Renal cortex interstitium (tissue), 11 donors: ENCODE measurements at regions not wholly inside any gene's neighbourhood (a gene's known extent, or its start where the extent isn't known, plus 50 kb on each side); places are given as distances from the start of the nearest gene placed in this dataset.
"Not testable (repeated sequence)": the region's sequence is repeated elsewhere in the genome, so short reads cannot be mapped to it uniquely, and the experiment has no call there.

Experiments used
- DNase-seq, 11 donors: peaks; one replicate each; pipeline ENCODE4 v3.0.0-alpha.2; 2013; ENCODE audit warnings: low read depth in 9 of 11, low spot score in 4 of 11; ENCODE audit errors: extremely low read depth in 1 of 11

DNA sequence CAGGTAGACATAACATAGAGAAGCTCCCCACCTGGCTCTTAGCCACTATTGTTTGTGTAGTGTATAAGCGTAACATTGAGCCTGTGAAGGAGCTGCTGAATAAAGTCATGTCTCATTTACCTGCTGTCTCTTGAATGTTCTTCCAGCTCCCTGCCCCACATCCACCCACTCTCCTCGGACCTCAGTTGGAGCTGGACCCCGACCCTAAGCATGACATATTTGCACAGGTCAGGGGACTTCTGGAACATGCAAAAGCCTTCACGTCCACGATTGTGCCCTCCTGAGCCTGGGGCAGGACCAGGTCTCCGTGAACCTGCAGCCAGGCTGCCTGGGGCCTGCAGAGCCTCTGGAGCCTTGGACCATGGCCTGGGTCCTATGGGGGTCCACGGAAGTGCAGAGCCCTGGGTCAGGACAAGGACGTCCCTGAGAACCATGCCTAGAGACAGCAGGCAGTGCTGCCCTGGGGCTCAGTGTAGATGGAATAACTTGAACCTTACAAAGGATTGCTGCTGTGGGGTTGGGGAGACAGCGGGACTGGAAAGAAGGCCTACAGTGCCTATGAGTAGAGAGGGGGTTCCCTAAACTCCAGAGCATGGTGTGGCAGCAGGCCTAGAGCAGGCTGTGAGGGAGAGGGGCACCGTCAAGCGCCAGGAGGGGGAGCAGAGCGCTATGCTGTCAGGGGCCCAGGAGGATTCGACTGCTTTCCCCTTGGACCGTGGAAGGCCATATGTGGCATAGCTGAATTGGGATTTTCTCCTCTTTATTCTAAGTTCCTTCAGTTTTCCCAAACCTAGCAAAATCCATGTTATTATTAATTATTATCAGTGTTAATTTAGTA lies 99.9 kb upstream of the ZNF236 start:
- no peak for DNase-seq

DNA sequence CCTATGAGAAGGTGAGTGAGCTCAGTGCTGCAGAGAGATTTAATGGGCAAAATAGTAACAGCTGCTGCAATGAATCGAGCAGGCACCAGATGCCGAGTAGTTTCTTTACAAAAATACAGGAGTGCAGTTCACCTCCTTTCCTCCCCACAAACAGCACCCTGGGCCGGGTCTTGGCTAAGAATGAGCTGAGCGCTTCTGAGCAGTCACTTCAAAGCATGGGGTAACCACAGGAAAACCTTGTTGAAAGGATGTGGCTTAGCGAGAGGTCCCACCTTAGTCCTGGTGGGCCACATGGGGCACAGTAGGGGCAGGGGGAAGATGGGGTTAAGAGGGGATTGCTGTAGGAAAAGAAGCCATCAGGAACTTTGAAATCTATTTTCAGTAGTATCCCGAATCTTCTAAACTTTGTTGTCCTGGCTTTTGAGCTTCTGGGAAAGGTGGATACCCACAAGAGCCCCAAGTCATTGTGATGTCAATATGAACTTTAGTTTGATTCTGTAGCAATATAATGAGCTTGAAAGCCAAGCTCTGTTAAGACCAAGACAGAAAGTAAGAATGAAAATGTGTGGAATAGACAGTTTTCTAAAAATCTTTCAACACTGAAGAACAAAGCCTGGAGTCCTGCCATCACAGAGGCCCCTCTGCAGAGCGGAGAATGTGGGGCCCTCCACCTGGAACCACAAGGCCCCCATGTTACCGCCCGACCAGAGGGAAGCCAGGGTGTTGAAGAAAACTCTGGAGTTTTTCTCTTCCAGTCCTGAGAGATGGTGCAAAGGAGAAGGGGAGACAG lies 101.0 kb upstream of the ZNF236 start:
- DNase-seq = no peak

DNA sequence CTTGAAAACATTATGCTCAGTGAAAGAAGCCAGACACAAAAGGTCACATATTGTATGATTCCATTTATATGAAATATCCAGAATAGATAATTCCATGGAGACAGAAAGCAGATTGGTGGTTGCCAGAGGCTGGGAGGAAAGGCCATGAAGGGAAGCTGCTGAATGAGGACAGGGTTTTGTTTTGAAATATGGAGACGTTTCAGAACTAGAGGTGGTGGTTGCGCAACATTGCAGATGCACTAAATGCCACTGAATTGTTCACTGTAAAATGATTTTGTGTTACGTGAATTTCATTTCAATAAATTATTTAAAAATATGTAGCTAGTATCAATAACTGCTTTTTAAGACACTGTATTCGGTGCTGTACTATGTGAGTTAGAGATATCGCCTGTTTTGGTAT lies 101.7 kb upstream of the ZNF236 start:
- DNase-seq = no peak

DNA sequence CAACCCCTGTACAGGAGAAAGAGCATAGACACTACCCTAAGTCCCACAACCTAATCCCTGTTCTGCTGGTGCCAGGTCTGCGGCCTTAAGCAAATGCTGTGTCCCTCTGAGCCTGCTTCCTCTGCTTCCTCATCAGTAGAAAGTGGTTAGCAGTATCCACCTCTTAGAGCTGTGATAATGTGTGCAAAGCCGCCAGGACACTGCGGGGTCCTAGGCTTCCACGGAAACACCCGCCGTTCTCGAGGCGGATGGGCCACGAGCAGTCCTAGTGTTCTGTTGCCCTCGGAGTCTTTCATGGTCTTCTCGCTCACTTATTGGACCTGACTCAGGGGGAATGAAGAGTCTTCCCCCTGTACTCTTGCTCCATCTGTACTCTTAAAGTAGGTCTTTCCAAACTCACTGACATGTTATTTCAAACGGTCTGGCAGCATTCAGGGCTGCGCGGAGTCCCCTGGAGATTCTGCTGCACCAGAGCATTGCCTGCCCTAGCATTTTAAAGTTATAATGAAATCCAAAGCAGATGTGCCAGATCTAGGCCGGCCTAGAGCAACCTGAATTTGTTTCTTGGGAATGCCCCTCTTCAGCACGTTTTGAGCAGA lies 107.2 kb upstream of the ZNF236 start:
- DNase-seq = no peak

DNA sequence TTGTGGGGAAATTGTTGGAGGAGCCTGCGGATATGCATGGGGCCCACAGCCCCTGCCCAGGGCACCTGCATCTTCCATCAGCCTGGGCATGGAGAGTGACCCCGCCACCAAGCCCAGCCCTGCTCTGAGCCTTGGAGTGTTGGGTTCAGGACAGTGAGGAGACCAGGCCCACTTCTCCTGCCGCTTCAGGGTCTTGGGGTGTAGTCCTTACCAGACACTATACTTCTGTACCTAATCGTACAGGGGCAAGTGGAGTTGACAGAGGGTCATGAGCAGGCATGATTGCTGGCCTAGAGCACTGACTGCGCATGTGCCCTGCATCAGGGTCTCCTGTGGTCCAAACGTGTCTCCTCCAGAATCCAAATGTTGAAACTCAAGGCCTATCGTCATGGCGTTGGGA lies 108.9 kb upstream of the ZNF236 start:
- no peak for DNase-seq

DNA sequence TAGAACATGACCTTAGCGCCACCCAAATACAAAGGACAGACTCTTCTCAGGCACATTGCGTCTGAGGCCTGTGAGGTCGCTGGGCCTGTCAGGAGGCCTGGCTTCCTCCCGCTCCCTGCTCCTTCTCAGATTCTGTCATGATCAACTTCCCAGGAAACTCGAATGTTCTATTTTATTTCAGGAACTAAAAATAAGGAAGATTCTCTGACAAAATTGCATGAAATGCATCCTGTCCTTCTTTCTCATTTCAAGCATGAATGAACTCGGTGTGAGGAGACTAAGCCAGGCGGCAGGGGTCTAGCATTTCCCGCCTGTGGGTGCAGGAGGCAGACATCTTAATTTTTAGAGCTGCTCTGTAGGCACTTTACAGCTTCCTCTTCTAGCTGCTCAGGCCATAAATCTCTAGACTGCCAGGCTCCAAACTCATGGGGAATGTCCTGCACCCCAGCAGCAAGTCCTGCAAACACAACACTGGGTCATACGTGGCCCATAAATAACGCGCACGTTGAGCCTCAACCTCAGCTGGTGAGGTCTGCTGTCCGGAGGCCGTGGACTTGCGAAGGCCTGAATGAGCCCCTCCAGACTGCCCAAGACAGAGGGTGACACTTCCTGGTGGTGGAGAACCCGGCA lies 109.7 kb upstream of the ZNF236 start:
- no peak for DNase-seq

DNA sequence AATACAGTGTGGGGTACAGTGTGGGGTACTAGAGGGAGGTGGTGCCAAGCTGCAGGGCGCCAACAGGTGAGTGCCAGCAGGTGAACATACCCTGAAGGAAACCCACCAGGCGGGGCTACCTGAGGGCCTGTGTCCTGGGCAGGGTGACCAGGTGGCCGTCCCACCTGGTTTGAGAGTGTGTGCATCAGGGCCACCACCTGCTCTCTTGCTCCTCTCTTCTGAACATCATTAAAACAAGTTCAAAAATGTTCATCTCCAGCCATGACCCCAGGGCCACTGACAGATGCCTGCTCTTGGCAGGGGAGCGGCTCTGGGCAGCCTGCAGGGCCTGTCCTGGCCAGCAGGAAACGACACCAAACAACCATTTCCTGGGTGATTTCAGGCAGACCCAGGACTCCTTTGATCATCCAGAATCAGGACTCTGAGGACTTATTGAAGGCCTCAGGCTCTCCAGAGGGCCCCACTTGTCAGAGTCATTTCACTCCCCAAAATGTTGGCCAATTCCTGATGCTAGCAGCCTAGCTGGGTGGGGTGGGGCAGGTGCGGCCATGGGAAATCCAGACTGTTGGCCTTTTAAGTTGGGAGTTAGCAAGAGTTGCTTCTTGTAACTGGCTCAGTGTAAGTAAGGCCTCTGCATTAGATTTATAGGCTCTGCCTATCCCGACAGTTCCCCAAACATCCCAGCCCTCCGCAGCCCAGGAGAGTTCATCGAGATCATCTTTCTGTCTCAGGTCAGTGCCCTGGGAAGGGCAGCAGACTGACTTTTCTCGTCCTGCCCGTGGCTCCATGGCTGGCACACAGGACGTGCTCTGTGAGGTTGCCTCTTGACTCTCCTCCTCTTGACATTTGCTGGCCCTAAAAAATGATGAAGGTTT lies 111.5 kb upstream of the ZNF236 start:
- no peak for DNase-seq

DNA sequence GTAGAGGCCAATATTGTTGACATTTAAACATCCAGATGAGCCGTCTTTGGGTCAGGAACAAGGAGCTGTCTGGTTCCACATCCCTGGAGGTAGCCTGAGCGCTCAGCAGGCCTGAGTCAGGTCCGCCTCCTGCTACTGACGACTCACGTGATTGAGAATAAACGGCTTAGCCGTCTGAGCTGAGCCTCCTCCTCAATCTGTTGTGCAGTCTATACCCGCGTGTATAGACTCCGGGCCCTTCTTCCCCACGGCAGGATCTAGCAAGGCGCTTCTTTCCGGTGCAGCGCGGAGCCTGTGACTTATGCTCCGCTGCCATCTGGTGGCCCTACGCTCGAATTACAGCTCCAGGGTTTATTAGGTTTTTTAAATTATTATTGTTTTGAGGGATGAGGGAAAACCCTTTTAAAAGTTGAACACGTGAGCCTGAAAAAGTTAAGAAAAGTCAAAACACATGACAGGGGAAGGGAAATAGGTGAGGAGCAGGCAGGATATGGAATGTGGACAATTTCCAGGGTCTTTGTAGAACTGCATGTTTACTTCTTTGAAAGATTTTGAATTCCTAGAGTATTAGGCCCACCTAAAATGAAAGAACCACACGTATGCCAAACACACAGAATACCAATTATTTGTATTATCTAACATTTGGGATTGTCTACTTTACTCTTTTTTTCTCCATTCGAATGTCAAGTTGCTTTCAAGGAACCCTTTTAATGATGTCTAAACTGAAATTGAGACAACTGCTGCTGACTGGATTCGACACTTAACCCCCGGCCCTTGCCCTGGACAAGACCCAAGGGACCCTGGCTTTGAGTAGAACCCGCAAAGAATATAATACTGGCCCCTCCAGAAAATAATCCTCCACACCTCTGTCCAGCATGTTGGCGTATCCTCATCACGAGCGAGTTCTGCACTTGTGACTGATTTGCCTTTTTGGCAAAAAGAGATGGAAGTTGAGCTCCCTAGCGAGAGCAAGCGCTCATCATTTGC lies 112.4 kb upstream of the ZNF236 start:
- DNase-seq = peak in 2 of 11 donors; percentile 38 to 58

DNA sequence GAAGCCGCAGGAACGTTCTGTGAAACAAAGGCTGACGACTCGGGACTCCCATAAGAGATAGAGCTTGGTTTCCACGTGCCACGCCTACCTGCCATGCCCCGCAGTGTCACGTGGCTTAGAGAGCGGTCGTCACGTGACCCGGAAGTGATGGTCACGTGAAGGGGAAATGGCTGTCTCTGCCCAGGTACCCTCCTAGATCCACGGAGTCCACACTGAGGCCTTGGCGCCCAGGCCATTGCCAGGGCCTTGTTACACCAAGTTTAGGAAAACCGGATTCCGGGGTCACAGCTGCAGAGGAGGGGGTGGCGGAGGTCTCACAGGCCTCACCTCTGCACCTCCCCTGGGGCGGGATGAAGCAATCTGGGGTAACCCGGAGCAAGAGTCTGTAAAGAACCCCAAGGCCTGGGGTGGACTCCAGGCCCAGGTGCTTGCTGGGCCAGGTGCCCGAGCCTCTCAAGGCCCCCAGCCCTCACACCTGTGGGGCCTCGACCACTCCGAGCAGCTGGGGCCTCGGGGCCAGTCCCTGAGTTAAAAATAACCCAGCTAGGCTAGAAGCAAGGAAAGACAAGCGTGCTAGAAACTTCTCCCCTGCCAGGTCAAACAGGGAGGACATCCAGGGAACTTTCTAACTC lies 113.5 kb upstream of the ZNF236 start:
- DNase-seq = no peak

DNA sequence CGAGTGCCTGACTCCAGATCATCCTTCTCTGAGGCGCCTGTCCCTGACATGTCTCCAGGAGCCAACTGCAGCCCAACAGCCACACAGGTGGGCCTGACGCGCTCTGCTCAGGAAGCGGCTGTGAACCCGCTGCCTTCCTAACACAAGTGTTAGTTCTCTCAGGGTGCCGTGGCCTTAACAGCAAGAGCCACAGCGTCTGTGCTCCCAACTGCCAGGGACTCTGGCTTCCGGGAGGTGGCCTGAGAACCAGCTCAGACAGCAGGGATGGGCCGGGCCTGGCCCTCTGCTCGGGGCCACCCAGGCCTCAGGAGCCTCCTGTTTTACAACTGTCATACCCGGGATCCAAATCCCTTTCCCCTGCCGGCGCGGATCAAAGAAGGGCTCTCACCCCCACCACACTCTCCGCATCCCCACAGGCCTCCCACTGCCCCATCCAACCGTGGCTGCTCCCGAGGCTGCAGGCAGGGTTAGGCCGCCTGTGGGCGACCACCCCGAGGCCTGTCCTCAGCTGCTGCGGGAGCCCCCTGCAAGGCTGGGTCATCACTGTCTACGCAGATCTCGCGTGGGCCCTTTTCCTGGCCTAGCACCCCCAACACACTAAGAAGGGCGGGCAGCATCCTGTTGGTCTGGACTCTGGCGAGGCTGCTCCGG lies 114.2 kb upstream of the ZNF236 start:
- no peak for DNase-seq

DNA sequence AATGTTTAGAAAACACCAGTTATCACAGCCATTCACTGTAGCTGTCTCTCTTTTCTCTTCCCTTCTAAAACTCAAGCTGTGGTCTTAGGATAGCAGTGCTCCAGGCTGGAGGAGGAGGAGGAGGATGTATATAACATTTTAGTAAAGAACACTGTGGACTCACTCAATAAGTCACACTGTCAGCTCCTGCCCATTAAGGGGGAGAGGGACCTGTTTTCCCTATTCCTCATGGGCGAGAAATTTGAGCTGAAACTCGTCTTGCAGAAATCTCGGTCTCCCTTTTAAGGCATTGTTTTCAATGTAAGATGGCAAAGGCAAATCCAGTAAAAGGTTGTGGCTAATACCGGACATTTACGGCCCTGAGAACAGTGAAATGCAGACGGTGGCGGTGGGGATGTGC lies 114.8 kb upstream of the ZNF236 start:
- no peak for DNase-seq

DNA sequence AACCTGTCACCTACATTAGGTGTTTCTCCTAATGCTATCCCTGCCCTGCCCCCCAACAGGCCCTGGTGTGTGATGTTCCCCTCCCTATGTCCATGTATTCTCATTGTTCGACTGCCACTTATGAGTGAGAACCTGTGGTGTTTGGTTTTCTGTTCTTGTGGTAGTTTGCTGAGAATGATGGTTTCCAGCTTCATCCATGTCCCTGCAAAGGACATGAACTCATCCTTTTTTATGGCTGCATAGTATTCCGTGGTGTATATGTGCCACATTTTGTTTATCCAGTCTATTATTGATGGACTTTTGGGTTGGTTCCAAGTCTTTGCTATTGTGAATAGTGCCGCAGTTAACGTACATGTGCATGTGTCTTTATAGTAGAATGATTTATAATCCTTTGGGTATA lies 117.8 kb upstream of the ZNF236 start:
- not testable (repeated sequence) for DNase-seq

DNA sequence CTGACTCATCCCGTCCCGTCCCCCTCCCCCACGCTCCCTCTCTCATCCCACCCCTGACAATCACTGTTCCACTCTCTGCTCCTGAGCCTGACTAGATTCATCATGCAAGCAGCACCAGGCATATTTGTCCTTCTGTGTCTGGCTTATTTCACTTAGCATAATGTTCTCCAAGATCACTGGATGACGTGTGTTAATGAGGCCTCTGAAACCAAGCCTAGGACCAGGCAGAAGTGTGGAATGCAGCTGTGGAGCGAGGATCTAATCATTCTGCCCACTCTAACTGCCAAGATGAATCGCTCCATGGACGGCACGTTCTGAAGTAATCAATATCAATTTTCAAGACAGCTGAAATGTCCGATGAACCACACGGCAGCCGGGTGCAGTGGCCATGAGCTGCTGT lies 122.4 kb upstream of the ZNF236 start:
- DNase-seq = no peak

DNA sequence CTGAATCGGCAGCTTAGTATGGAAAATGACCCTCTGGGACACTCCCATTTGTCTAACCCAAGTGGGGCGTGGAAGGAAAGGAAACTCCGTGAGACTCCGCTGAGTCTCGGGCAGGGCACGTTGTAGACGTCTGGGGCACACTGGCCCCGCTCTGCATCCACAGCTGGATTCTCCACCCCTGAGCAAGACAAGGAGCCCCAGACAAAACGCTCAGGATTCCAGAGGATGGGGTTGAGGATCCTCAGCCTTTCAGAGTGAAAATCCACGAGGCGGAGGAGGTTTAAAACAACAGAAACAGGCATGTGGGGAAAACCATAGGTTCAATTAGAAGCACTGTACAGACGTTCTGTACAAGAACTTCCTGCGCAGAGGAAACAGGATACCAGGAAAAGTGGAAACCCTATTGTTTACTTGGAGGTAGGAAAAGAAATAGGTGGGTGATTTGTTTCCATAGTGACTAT lies 124.9 kb upstream of the ZNF236 start:
- DNase-seq = peak in 3 of 11 donors; percentile 33 to 68 (median 50)

DNA sequence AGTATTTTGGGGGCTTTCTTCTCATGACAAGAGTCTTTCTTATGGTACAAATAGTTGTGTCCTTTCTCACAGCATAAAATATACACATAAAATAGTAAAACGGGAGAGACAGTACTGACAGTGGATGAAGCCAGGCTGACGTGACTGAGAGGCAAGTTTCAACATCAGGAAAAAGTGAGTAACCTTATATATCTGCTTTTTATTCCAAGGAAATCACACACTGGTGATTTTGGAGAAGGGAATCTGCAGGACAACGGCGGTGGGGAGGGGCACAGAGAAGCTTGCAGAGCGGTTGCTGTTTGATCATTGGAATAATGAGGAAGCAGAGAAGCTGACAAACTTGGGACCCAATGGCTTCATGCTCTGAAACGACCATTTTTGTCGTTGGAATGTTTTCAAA lies 130.6 kb upstream of the ZNF236 start:
- DNase-seq = no peak

DNA sequence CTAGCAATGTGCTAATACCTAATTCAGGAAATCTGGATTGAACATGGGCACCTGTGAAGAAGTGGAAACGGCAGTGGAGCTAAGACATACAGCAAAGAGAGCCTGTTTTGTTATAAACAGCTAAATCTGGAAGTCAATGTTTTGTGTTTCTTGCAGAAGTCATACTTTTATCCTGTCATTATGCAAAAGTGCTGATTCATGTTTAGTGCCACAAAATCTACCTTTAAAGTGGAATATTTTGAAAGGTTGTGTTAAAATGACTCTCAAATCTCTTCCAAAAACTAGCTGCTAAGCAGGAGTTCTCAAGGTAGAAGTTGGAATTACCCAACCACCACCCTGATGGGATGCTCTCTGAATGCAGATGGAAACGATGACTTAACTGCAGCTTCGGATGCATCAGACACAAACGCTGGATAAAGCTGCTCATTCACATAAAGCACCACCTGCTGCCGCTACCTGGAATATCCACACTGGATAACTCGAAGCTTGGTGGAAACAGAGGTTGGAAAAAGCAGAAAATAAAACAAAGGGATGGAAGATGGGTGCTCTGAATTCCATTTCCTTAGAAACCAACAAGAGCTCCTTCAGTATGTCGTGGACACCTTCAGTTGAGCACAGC lies 132.6 kb upstream of the ZNF236 start:
- no peak for DNase-seq
